ENCODE measurements at regions not wholly inside any gene's neighbourhood (a gene's known extent, or its start where the extent isn't known, plus 50 kb on each side); places are given as distances from the start of the nearest gene placed in this dataset.

DNA sequence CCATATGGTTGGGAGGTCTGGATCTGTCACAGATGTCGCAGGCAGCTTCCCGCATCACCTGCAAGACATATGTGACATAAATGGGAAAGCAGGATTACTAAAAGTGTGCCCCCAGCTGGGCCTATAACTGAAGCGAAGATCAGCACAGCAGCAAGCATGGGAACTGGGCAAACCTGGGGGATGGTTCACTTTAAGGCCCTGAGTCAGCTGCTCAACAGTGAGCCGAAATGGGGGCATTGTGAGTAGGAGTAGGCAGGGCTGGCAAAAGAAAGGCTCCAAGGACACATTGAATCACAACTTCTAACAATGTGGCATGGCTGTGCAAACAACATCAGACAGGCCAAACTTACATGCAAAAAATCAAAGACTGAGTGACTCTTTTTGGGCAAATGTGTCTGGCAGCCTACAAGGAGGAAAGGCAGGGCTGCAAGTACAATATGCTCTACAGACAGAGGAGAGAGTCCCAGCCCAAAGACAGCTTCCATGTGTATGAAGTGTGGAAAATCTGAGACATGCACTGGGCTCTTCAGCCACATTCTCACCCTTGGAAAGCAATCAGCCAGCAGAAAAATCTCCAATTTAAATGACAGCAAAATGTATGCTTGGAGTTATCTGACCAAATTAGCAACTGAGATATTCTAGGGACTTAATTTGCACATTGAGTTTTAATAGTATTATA lies 531.0 kb upstream of the MMS22L start:
- TF ChIP-seq POLR2A (IDR thresholded peaks at IDR 0.05) (no peak), CTCF (IDR thresholded peaks at IDR 0.05) (no peak)
